OCI-LY3 (cell line): ENCODE measurements at regions not wholly inside any gene's neighbourhood (a gene's known extent, or its start where the extent isn't known, plus 50 kb on each side); places are given as distances from the start of the nearest gene placed in this dataset.

Experiments used
- H2AFZ ChIP-seq: fragments of 200-600, 300-600 bp; shearing (Covaris generic); 2 replicates; pipeline ENCODE4 v1.6.0; 2014; ENCODE audit warnings: antibody characterized with exemption, low read depth, low read length
- H3K27ac ChIP-seq: fragments of 200-600, 300-600 bp; sonication (generic); 2 replicates; pipeline ENCODE4 v1.5.1; 2014; ENCODE audit warnings: mild to moderate bottlenecking, low read length, moderate library complexity, mixed read lengths
- H3K27me3 ChIP-seq: fragments of 200-600, 300-600 bp; sonication (generic); 2 replicates; pipeline ENCODE4 v1.6.1; 2014; ENCODE audit warnings: low read depth, low read length, mixed read lengths
- H3K36me3 ChIP-seq: fragments of 200-600, 300-600 bp; sonication (generic); replicated peaks from 2 replicates; pipeline ENCODE3; 2014; ENCODE audit warnings: low read depth, low read length, mixed read lengths
- H3K4me1 ChIP-seq: fragments of 300-600, 200-600 bp; sonication (generic); 2 replicates; pipeline ENCODE4 v1.6.1; 2014; ENCODE audit warnings: low read length, mixed read lengths
- H3K4me2 ChIP-seq: fragments of 200-600, 300-600 bp; sonication (generic); 2 replicates; pipeline ENCODE4 v1.6.1; 2014; ENCODE audit warnings: low read length, mixed read lengths
- H3K4me3 ChIP-seq: fragments of 300-600, 200-600 bp; sonication (generic); 2 replicates; pipeline ENCODE4 v1.5.1; 2014; ENCODE audit warnings: antibody characterized with exemption, mild to moderate bottlenecking, low read length, moderate library complexity
- H3K79me2 ChIP-seq: fragments of 300-600, 200-600 bp; shearing (Covaris generic); 2 replicates; pipeline ENCODE4 v1.6.1; 2014; ENCODE audit warnings: mild to moderate bottlenecking, low read length, mixed read lengths
- H3K9ac ChIP-seq: fragments of 300-600, 200-600 bp; shearing (Covaris generic); 2 replicates; pipeline ENCODE4 v1.6.0; 2014; ENCODE audit warnings: mild to moderate bottlenecking, low read length, moderate library complexity
- H3K9me3 ChIP-seq: fragments of 200-600, 300-600 bp; shearing (Covaris generic); 2 replicates; pipeline ENCODE4 v1.6.1; 2014; ENCODE audit warnings: low read length, mixed read lengths; ENCODE audit not compliant: insufficient read depth
- H4K20me1 ChIP-seq: fragments of 200-600, 300-600 bp; sonication (generic); 2 replicates; pipeline ENCODE4 v1.6.1; 2016; ENCODE audit warnings: low read length, mixed read lengths; ENCODE audit not compliant: insufficient read depth
- CTCF ChIP-seq: fragments of 200-600, 300-600 bp; sonication (generic); IDR thresholded peaks from 2 replicates; pipeline ENCODE4 v1.5.1; 2014; ENCODE audit warnings: antibody characterized with exemption, low read length, low read depth
- EZH2phosphoT487 ChIP-seq: fragments of 200-600 bp; shearing (Covaris generic); IDR thresholded peaks from 2 replicates; pipeline ENCODE4 v1.6.1; 2018; ENCODE audit warnings: antibody characterized with exemption, mixed run types, low read depth

GRCh38 chrX:115941388-115941787, 229.2 kb upstream of the AGTR2 start:
- H4K20me1 ChIP-seq, result no peaks in the 10 kb centered on the region
- no peaks in the 10 kb centered on the region for H3K9me3 ChIP-seq
- H3K27me3 ChIP-seq, result no peaks in the 10 kb centered on the region
- H3K27ac ChIP-seq, result no peak overlapping the region
- no peak for TF ChIP-seq CTCF
- TF ChIP-seq EZH2phosphoT487, result no peak
- H3K9ac ChIP-seq, result peak overlapping the region; percentile 60
- H3K36me3 ChIP-seq, result no peaks in the 10 kb centered on the region
- peaks cover 32% of the 10 kb centered on the region for H3K4me1 ChIP-seq
- peak overlapping the region; percentile 56 for H3K4me3 ChIP-seq
- no peaks in the 10 kb centered on the region for H3K79me2 ChIP-seq
- H2AFZ ChIP-seq, result peak overlapping the region; percentile 63
- H3K4me2 ChIP-seq, result peak overlapping the region; percentile 64

- Histone ChIP-seq H3K4me3 (no peak overlapping the region), H3K36me3 (no peaks in the 10 kb centered on the region), H3K9me3 (no peaks in the 10 kb centered on the region), H3K79me2 (no peaks in the 10 kb centered on the region), H3K9ac (no peak overlapping the region), H3K4me2 (no peak overlapping the region), H3K27me3 (no peaks in the 10 kb centered on the region), H3K4me1 (peaks cover 4% of the 10 kb centered on the region; the same call in 1 of the 2 replicates), H4K20me1 (no peaks in the 10 kb centered on the region), H3K27ac (no peak overlapping the region), H2AFZ (no peak overlapping the region)
- TF ChIP-seq EZH2phosphoT487, result no peak
- TF ChIP-seq CTCF, result no peak
Measured at GRCh38 chrX:115946059-115946458, 224.5 kb upstream of the AGTR2 start.

GRCh38 chrX:115948018-115948923, 222.3 kb upstream of the AGTR2 start:
- Histone ChIP-seq H3K36me3 (no peaks in the 10 kb centered on the region), H3K27me3 (no peaks in the 10 kb centered on the region), H3K27ac (no peak overlapping the region), H3K79me2 (no peaks in the 10 kb centered on the region), H3K9me3 (no peaks in the 10 kb centered on the region), H3K4me2 (peak overlapping the region; percentile 62), H4K20me1 (no peaks in the 10 kb centered on the region), H3K9ac (no peak overlapping the region; the same call in 1 of the 2 replicates), H2AFZ (peak overlapping the region; percentile 83; the same call in 1 of the 2 replicates), H3K4me3 (peak overlapping the region; percentile 64), H3K4me1 (no peaks in the 10 kb centered on the region)
- TF ChIP-seq CTCF (peak; percentile 72), EZH2phosphoT487 (no peak)
